ENCODE measurements at regions not wholly inside any gene's neighbourhood (a gene's known extent, or its start where the extent isn't known, plus 50 kb on each side); places are given as distances from the start of the nearest gene placed in this dataset.

GRCh38 chr7:10015687-10016086 is 958.0 kb upstream of the PHF14 start:
- Histone ChIP-seq H2BK5ac (ENCODE audit: low read length) (no peak overlapping the region), H2BK120ac (ENCODE audit: low read depth, low read length) (no peak overlapping the region), H4K8ac (ENCODE audit: low read depth, low read length) (no peak overlapping the region), H2BK15ac (replicated peaks; ENCODE audit: low read depth) (no peak overlapping the region), H3K56ac (ENCODE audit: low read length) (no peak overlapping the region), H2AK5ac (ENCODE audit: low read length) (no peak overlapping the region), H3K79me2 (ENCODE audit: control insufficient read depth, insufficient read depth, low read length) (no peaks in the 10 kb centered on the region), H3K4me1 (ENCODE audit: control insufficient read depth, low read depth, low read length) (no peaks in the 10 kb centered on the region), H4K5ac (ENCODE audit: low read length) (no peak overlapping the region), H3K4ac (ENCODE audit: low read depth, low read length) (no peak overlapping the region), H3K9ac (ENCODE audit: low read length) (no peak overlapping the region), H3K27ac (ENCODE audit: low read depth, low read length) (no peak overlapping the region), H3K27me3 (ENCODE audit: insufficient read depth, low read length, poor library complexity) (no peaks in the 10 kb centered on the region), H3K18ac (ENCODE audit: low read length) (no peak overlapping the region), H3K79me1 (ENCODE audit: low read length) (no peaks in the 10 kb centered on the region), H3K23ac (ENCODE audit: low read length) (no peak overlapping the region), H3K4me2 (ENCODE audit: low read length) (no peak overlapping the region), H3K36me3 (ENCODE audit: control insufficient read depth, insufficient read depth, low read length) (no peaks in the 10 kb centered on the region), H3K4me3 (ENCODE audit: low read length) (no peak overlapping the region)
- WGBS (ENCODE audit: extremely low coverage, insufficient coverage, low lambda C conversion rate), result no CpG with 5 or more reads among the region's 1 CpG
- no peak for DNase-seq

- H3K4me3 ChIP-seq (ENCODE audit: low read length), result no peak overlapping the region
- no peaks in the 10 kb centered on the region for H3K79me2 ChIP-seq (ENCODE audit: control insufficient read depth, insufficient read depth, low read length)
Observed at GRCh38 chr7:10022480-10022879, 951.2 kb upstream of the PHF14 start.

GRCh38 chr7:10022957-10023356 is 950.7 kb upstream of the PHF14 start:
- Histone ChIP-seq H3K18ac (ENCODE audit: low read length) (no peak overlapping the region), H4K5ac (ENCODE audit: low read length) (no peak overlapping the region), H2BK5ac (ENCODE audit: low read length) (no peak overlapping the region), H3K79me1 (ENCODE audit: low read length) (no peaks in the 10 kb centered on the region), H3K27me3 (ENCODE audit: insufficient read depth, low read length, poor library complexity) (no peaks in the 10 kb centered on the region), H3K4ac (ENCODE audit: low read depth, low read length) (no peak overlapping the region), H3K4me2 (ENCODE audit: low read length) (no peak overlapping the region), H3K79me2 (ENCODE audit: control insufficient read depth, insufficient read depth, low read length) (no peaks in the 10 kb centered on the region), H2BK120ac (ENCODE audit: low read depth, low read length) (no peak overlapping the region), H3K36me3 (ENCODE audit: control insufficient read depth, insufficient read depth, low read length) (no peaks in the 10 kb centered on the region), H3K23ac (ENCODE audit: low read length) (no peak overlapping the region), H3K4me1 (ENCODE audit: control insufficient read depth, low read depth, low read length) (no peaks in the 10 kb centered on the region), H2BK15ac (replicated peaks; ENCODE audit: low read depth) (no peak overlapping the region), H3K56ac (ENCODE audit: low read length) (no peak overlapping the region), H3K27ac (ENCODE audit: low read depth, low read length) (no peak overlapping the region), H4K8ac (ENCODE audit: low read depth, low read length) (no peak overlapping the region), H2AK5ac (ENCODE audit: low read length) (no peak overlapping the region), H3K4me3 (ENCODE audit: low read length) (no peak overlapping the region), H3K9ac (ENCODE audit: low read length) (no peak overlapping the region)
- peak; percentile 77 for DNase-seq
- WGBS (ENCODE audit: extremely low coverage, insufficient coverage, low lambda C conversion rate), result no CpG with 5 or more reads among the region's 2 CpGs

More at GRCh38 chr7:10022480-10022879, 951.2 kb upstream of the PHF14 start:
- Histone ChIP-seq H2BK15ac (replicated peaks; ENCODE audit: low read depth) (no peak overlapping the region), H3K27me3 (ENCODE audit: insufficient read depth, low read length, poor library complexity) (no peaks in the 10 kb centered on the region), H3K9ac (ENCODE audit: low read length) (no peak overlapping the region), H3K18ac (ENCODE audit: low read length) (no peak overlapping the region), H3K4me1 (ENCODE audit: control insufficient read depth, low read depth, low read length) (no peaks in the 10 kb centered on the region), H2AK5ac (ENCODE audit: low read length) (no peak overlapping the region), H3K27ac (ENCODE audit: low read depth, low read length) (no peak overlapping the region), H3K56ac (ENCODE audit: low read length) (no peak overlapping the region), H3K79me1 (ENCODE audit: low read length) (no peaks in the 10 kb centered on the region), H3K4me2 (ENCODE audit: low read length) (no peak overlapping the region), H3K23ac (ENCODE audit: low read length) (no peak overlapping the region), H2BK120ac (ENCODE audit: low read depth, low read length) (no peak overlapping the region), H4K8ac (ENCODE audit: low read depth, low read length) (no peak overlapping the region), H3K4ac (ENCODE audit: low read depth, low read length) (no peak overlapping the region), H2BK5ac (ENCODE audit: low read length) (no peak overlapping the region), H4K5ac (ENCODE audit: low read length) (no peak overlapping the region), H3K36me3 (ENCODE audit: control insufficient read depth, insufficient read depth, low read length) (no peaks in the 10 kb centered on the region)
- no peak for DNase-seq
- no CpG with 5 or more reads among the region's 3 CpGs for WGBS (ENCODE audit: extremely low coverage, insufficient coverage, low lambda C conversion rate)

- no peak overlapping the region for H2BK5ac ChIP-seq (ENCODE audit: low read length)
Observed at GRCh38 chr7:10034843-10035556, 938.7 kb upstream of the PHF14 start.

GRCh38 chr7:10036693-10037092 is 937.0 kb upstream of the PHF14 start:
- no peak overlapping the region for H3K4me3 ChIP-seq (ENCODE audit: low read length)
- H3K27ac ChIP-seq (ENCODE audit: low read depth, low read length), result no peak overlapping the region
- no peaks in the 10 kb centered on the region for H3K79me2 ChIP-seq (ENCODE audit: control insufficient read depth, insufficient read depth, low read length)
- H4K8ac ChIP-seq (ENCODE audit: low read depth, low read length), result no peak overlapping the region
- H3K4me2 ChIP-seq (ENCODE audit: low read length), result no peak overlapping the region
- H3K27me3 ChIP-seq (ENCODE audit: insufficient read depth, low read length, poor library complexity), result no peaks in the 10 kb centered on the region
- H3K9ac ChIP-seq (ENCODE audit: low read length), result no peak overlapping the region
- no peak overlapping the region for H2AK5ac ChIP-seq (ENCODE audit: low read length)
- no peaks in the 10 kb centered on the region for H3K79me1 ChIP-seq (ENCODE audit: low read length)
- DNase-seq, result no peak
- no peak overlapping the region for H2BK5ac ChIP-seq (ENCODE audit: low read length)
- H2BK15ac ChIP-seq (replicated peaks; ENCODE audit: low read depth), result no peak overlapping the region
- H3K23ac ChIP-seq (ENCODE audit: low read length), result no peak overlapping the region
- no CpG with 5 or more reads among the region's 2 CpGs for WGBS (ENCODE audit: extremely low coverage, insufficient coverage, low lambda C conversion rate)
- no peaks in the 10 kb centered on the region for H3K4me1 ChIP-seq (ENCODE audit: control insufficient read depth, low read depth, low read length)
- H2BK120ac ChIP-seq (ENCODE audit: low read depth, low read length), result no peak overlapping the region
- no peak overlapping the region for H3K18ac ChIP-seq (ENCODE audit: low read length)
- no peaks in the 10 kb centered on the region for H3K36me3 ChIP-seq (ENCODE audit: control insufficient read depth, insufficient read depth, low read length)
- H4K5ac ChIP-seq (ENCODE audit: low read length), result no peak overlapping the region
- no peak overlapping the region for H3K4ac ChIP-seq (ENCODE audit: low read depth, low read length)
- no peak overlapping the region for H3K56ac ChIP-seq (ENCODE audit: low read length)

More at GRCh38 chr7:10034843-10035556, 938.7 kb upstream of the PHF14 start:
- Histone ChIP-seq H3K4me3 (ENCODE audit: low read length) (no peak overlapping the region), H2AK5ac (ENCODE audit: low read length) (no peak overlapping the region), H2BK120ac (ENCODE audit: low read depth, low read length) (no peak overlapping the region), H3K4me1 (ENCODE audit: control insufficient read depth, low read depth, low read length) (no peaks in the 10 kb centered on the region), H3K79me2 (ENCODE audit: control insufficient read depth, insufficient read depth, low read length) (no peaks in the 10 kb centered on the region), H4K5ac (ENCODE audit: low read length) (no peak overlapping the region), H4K8ac (ENCODE audit: low read depth, low read length) (no peak overlapping the region), H3K27ac (ENCODE audit: low read depth, low read length) (no peak overlapping the region), H3K4me2 (ENCODE audit: low read length) (no peak overlapping the region), H2BK15ac (replicated peaks; ENCODE audit: low read depth) (no peak overlapping the region), H3K18ac (ENCODE audit: low read length) (no peak overlapping the region), H3K79me1 (ENCODE audit: low read length) (no peaks in the 10 kb centered on the region), H3K56ac (ENCODE audit: low read length) (no peak overlapping the region), H3K4ac (ENCODE audit: low read depth, low read length) (no peak overlapping the region), H3K27me3 (ENCODE audit: insufficient read depth, low read length, poor library complexity) (no peaks in the 10 kb centered on the region), H3K36me3 (ENCODE audit: control insufficient read depth, insufficient read depth, low read length) (no peaks in the 10 kb centered on the region), H3K9ac (ENCODE audit: low read length) (no peak overlapping the region), H3K23ac (ENCODE audit: low read length) (no peak overlapping the region)
- WGBS (ENCODE audit: extremely low coverage, insufficient coverage, low lambda C conversion rate), result no CpG with 5 or more reads among the region's 5 CpGs
- DNase-seq, result no peak

- no peak overlapping the region for H3K9ac ChIP-seq (ENCODE audit: low read length)
- no peaks in the 10 kb centered on the region for H3K4me1 ChIP-seq (ENCODE audit: control insufficient read depth, low read depth, low read length)
- no peak overlapping the region for H4K8ac ChIP-seq (ENCODE audit: low read depth, low read length)
- no peaks in the 10 kb centered on the region for H3K36me3 ChIP-seq (ENCODE audit: control insufficient read depth, insufficient read depth, low read length)
- H3K4ac ChIP-seq (ENCODE audit: low read depth, low read length), result no peak overlapping the region
- H3K4me2 ChIP-seq (ENCODE audit: low read length), result no peak overlapping the region
- no peak overlapping the region for H2BK120ac ChIP-seq (ENCODE audit: low read depth, low read length)
- H3K79me2 ChIP-seq (ENCODE audit: control insufficient read depth, insufficient read depth, low read length), result no peaks in the 10 kb centered on the region
- H3K27me3 ChIP-seq (ENCODE audit: insufficient read depth, low read length, poor library complexity), result no peaks in the 10 kb centered on the region
- no peak for DNase-seq
- no peak overlapping the region for H3K23ac ChIP-seq (ENCODE audit: low read length)
- no peak overlapping the region for H2AK5ac ChIP-seq (ENCODE audit: low read length)
- H2BK15ac ChIP-seq (replicated peaks; ENCODE audit: low read depth), result no peak overlapping the region
- H3K79me1 ChIP-seq (ENCODE audit: low read length), result no peaks in the 10 kb centered on the region
- H3K4me3 ChIP-seq (ENCODE audit: low read length), result no peak overlapping the region
- H2BK5ac ChIP-seq (ENCODE audit: low read length), result no peak overlapping the region
- no peak overlapping the region for H3K56ac ChIP-seq (ENCODE audit: low read length)
- whole genome bisulfite sequencing (ENCODE audit: extremely low coverage, insufficient coverage, low lambda C conversion rate), result no CpG with 5 or more reads among the region's 1 CpG
- no peak overlapping the region for H3K27ac ChIP-seq (ENCODE audit: low read depth, low read length)
- no peak overlapping the region for H4K5ac ChIP-seq (ENCODE audit: low read length)
- no peak overlapping the region for H3K18ac ChIP-seq (ENCODE audit: low read length)
Observed at GRCh38 chr7:10038351-10038750, 935.3 kb upstream of the PHF14 start.
